ENCODE measurements at regions not wholly inside any gene's neighbourhood (a gene's known extent, or its start where the extent isn't known, plus 50 kb on each side); places are given as distances from the start of the nearest gene placed in this dataset.
"Not testable (repeated sequence)": the region's sequence is repeated elsewhere in the genome, so short reads cannot be mapped to it uniquely, and the experiment has no call there.

GRCh38 chrX:152044383-152044782, 69.9 kb upstream of the GABRE start:
- Histone ChIP-seq H3K9me3 (ENCODE audit: low read depth) (no peaks in the 10 kb centered on the region), H3K36me3 (no peaks in the 10 kb centered on the region), H3K27me3 (no peaks in the 10 kb centered on the region), H3K27ac (no peak overlapping the region), H3K4me3 (no peak overlapping the region), H3K4me1 (ENCODE audit: low read depth) (no peaks in the 10 kb centered on the region)
- TF ChIP-seq, protein P1, sequence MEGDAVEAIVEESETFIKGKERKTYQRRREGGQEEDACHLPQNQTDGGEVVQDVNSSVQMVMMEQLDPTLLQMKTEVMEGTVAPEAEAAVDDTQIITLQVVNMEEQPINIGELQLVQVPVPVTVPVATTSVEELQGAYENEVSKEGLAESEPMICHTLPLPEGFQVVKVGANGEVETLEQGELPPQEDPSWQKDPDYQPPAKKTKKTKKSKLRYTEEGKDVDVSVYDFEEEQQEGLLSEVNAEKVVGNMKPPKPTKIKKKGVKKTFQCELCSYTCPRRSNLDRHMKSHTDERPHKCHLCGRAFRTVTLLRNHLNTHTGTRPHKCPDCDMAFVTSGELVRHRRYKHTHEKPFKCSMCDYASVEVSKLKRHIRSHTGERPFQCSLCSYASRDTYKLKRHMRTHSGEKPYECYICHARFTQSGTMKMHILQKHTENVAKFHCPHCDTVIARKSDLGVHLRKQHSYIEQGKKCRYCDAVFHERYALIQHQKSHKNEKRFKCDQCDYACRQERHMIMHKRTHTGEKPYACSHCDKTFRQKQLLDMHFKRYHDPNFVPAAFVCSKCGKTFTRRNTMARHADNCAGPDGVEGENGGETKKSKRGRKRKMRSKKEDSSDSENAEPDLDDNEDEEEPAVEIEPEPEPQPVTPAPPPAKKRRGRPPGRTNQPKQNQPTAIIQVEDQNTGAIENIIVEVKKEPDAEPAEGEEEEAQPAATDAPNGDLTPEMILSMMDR (IDR thresholded peaks at IDR 0.05; ENCODE audit: low read depth, low read length), result no peak
- no peak for DNase-seq (ENCODE audit: low read depth in 1 of 2, low spot score in 1 of 2)

DNA sequence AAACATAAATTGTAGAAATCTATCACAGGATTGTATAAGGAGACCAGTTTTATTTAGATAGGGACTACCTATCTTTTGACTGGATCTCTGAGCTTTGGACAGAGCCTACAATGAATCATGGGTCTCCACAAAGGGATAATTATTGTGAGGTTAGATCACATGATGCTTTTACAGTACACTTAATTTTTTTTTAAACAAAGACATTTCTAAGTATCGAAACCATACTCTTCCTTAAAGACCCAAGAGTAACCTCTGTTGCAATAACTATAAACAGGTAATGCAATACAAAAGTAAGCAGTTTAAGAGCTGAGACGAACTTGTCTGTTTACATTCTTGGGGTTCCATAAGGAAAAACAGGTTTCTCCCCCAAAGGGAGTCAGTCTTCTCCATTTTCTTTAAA, 64.3 kb upstream of the GABRE start:
- Histone ChIP-seq H3K9me3 (ENCODE audit: low read depth) (no peaks in the 10 kb centered on the region), H3K4me3 (no peak overlapping the region), H3K36me3 (no peaks in the 10 kb centered on the region), H3K27me3 (no peaks in the 10 kb centered on the region), H3K4me1 (ENCODE audit: low read depth) (no peaks in the 10 kb centered on the region), H3K27ac (no peak overlapping the region)
- TF ChIP-seq, protein P1 (IDR thresholded peaks at IDR 0.05; ENCODE audit: low read depth, low read length), result no peak
- DNase-seq (ENCODE audit: low read depth in 1 of 2, low spot score in 1 of 2), result no peak

DNA sequence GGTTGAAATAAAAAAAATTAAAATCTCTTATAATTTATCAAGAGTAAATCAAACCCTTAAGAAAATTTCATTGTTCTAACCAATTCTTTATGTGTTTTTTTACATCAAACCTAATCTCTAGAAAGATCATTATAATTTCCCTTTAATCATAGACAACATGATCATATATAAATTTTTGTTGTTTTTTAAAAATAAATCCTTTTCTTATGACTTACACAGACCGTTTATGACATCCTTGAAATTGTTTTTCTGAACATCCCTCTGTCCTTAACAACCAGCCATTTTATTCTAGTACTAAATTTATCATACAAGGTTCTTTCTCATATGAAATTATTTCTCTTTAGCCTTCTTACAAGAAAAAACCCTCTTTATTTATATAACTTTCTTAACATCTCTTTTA, 62.7 kb upstream of the GABRE start:
- H3K36me3 ChIP-seq, result no peaks in the 10 kb centered on the region
- H3K4me3 ChIP-seq, result no peak overlapping the region
- no peaks in the 10 kb centered on the region for H3K27me3 ChIP-seq
- TF ChIP-seq, protein P1 (IDR thresholded peaks at IDR 0.05; ENCODE audit: low read depth, low read length), result no peak
- no peaks in the 10 kb centered on the region for H3K9me3 ChIP-seq (ENCODE audit: low read depth)
- H3K4me1 ChIP-seq (ENCODE audit: low read depth), result no peaks in the 10 kb centered on the region
- DNase-seq (ENCODE audit: low read depth in 1 of 2, low spot score in 1 of 2), result no peak
- no peak overlapping the region for H3K27ac ChIP-seq

GRCh38 chrX:152031346-152031745, 56.9 kb upstream of the GABRE start:
- not testable (repeated sequence) for H3K4me3 ChIP-seq; H3K4me1 ChIP-seq (ENCODE audit: low read depth); H3K9me3 ChIP-seq (ENCODE audit: low read depth); H3K36me3 ChIP-seq; H3K27me3 ChIP-seq; DNase-seq (ENCODE audit: low read depth in 1 of 2, low spot score in 1 of 2); H3K27ac ChIP-seq

DNA sequence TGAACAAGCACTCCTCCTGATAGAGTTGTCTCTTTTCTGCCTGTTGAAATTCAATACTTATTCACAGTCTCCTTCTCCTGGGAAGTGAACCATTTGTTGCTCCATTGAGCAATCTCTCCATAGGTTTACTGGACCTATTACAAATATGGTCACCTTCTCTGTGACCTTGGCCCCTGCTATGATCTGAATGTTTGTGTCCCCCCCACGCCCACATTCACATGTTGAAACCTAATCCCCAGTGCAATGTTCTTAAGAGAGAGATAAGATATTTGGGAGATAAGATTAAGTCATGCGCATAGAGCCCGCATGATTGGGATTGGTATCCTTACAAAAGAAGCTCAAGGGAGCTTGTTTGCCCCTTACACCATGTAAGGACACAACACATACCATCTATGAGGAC, 54.1 kb upstream of the GABRE start:
- Histone ChIP-seq H3K9me3 (ENCODE audit: low read depth) (no peaks in the 10 kb centered on the region), H3K4me1 (ENCODE audit: low read depth) (no peaks in the 10 kb centered on the region), H3K27ac (no peak overlapping the region), H3K36me3 (no peaks in the 10 kb centered on the region), H3K27me3 (no peaks in the 10 kb centered on the region), H3K4me3 (no peak overlapping the region)
- no peak for DNase-seq (ENCODE audit: low read depth in 1 of 2, low spot score in 1 of 2)
- TF ChIP-seq, protein P1 (IDR thresholded peaks at IDR 0.05; ENCODE audit: low read depth, low read length), result no peak

GRCh38 chrX:152025656-152026440, 51.4 kb upstream of the GABRE start:
- TF ChIP-seq, protein P1 (IDR thresholded peaks at IDR 0.05; ENCODE audit: low read depth, low read length), result no peak
- Histone ChIP-seq H3K27me3 (no peaks in the 10 kb centered on the region), H3K9me3 (ENCODE audit: low read depth) (no peaks in the 10 kb centered on the region)

More at GRCh38 chrX:152025656-152026440, 51.4 kb upstream of the GABRE start:
- DNase-seq (ENCODE audit: low read depth in 1 of 2, low spot score in 1 of 2), result no peak
- Histone ChIP-seq H3K4me3 (no peak overlapping the region), H3K27ac (no peak overlapping the region), H3K4me1 (ENCODE audit: low read depth) (no peaks in the 10 kb centered on the region), H3K36me3 (no peaks in the 10 kb centered on the region)

All from cardiac muscle cell (in vitro differentiated cells and primary cell).